Dermis microvascular lymphatic vessel endothelial cell (primary cell): ENCODE measurements at regions not wholly inside any gene's neighbourhood (a gene's known extent, or its start where the extent isn't known, plus 50 kb on each side); places are given as distances from the start of the nearest gene placed in this dataset.
"Not testable (repeated sequence)": the region's sequence is repeated elsewhere in the genome, so short reads cannot be mapped to it uniquely, and the experiment has no call there.

Source experiments
- DNase-seq, 2 donors: peaks; one replicate each; pipeline versions ENCODE4 v3.0.0 to v3.0.0-alpha.2; 2010; ENCODE audit warnings: low read depth in 2 of 2

- DNase-seq, result no peak
Observed at GRCh38 chr20:58579819-58580473, 64.7 kb upstream of the APCDD1L start.

GRCh38 chr20:58579069-58579818 lies 64.0 kb upstream of the APCDD1L start:
- no peak for DNase-seq

- DNase-seq, result no peak
Observed at GRCh38 chr20:58577871-58578598, 62.8 kb upstream of the APCDD1L start.

GRCh38 chr20:58577139-58577806 lies 62.1 kb upstream of the APCDD1L start:
- DNase-seq, result no peak

GRCh38 chr20:58576603-58576970 lies 61.4 kb upstream of the APCDD1L start:
- no peak for DNase-seq

GRCh38 chr20:58575776-58576602 lies 60.8 kb upstream of the APCDD1L start:
- no peak for DNase-seq

GRCh38 chr20:58574469-58574868 lies 59.3 kb upstream of the APCDD1L start:
- no peak for DNase-seq

GRCh38 chr20:58573986-58574385 lies 58.8 kb upstream of the APCDD1L start:
- DNase-seq, result no peak

- no peak for DNase-seq
Observed at GRCh38 chr20:58573257-58573656, 58.1 kb upstream of the APCDD1L start.

- DNase-seq, result not testable (repeated sequence)
Observed at GRCh38 chr20:58572428-58572763, 57.2 kb upstream of the APCDD1L start.

GRCh38 chr20:58571693-58572427 lies 56.7 kb upstream of the APCDD1L start:
- no peak for DNase-seq

GRCh38 chr20:58571356-58571692 lies 56.1 kb upstream of the APCDD1L start:
- no peak for DNase-seq

GRCh38 chr20:58570204-58570859 lies 55.1 kb upstream of the APCDD1L start:
- DNase-seq, result no peak

GRCh38 chr20:58569241-58570125 lies 54.3 kb upstream of the APCDD1L start:
- no peak for DNase-seq

GRCh38 chr20:58568483-58569240 lies 53.5 kb upstream of the APCDD1L start:
- DNase-seq, result no peak

- no peak for DNase-seq
Observed at GRCh38 chr20:58568126-58568482, 52.9 kb upstream of the APCDD1L start.

GRCh38 chr20:58567437-58567836 lies 52.2 kb upstream of the APCDD1L start:
- DNase-seq, result no peak

GRCh38 chr20:58566981-58567380 lies 51.8 kb upstream of the APCDD1L start:
- DNase-seq, result no peak
